Heart left ventricle (tissue), 16 donors: ENCODE measurements at regions not wholly inside any gene's neighbourhood (a gene's known extent, or its start where the extent isn't known, plus 50 kb on each side); places are given as distances from the start of the nearest gene placed in this dataset.
"Not testable (repeated sequence)": the region's sequence is repeated elsewhere in the genome, so short reads cannot be mapped to it uniquely, and the experiment has no call there.

Source experiments
- ATAC-seq, 4 donors: fragments of 200-7000 bp; cut with Tn5 transposase; one replicate each; pipeline ENCODE4 v1.9.1; 2020 to 2022; ENCODE audit warnings: moderate library complexity in 4 of 4, mild to moderate bottlenecking in 3 of 4, moderate number of reproducible peaks in 1 of 4
- DNase-seq, 5 donors: peaks; one replicate each; pipeline ENCODE4 v3.0.0-alpha.2; 2020
- H3K27ac ChIP-seq, 12 donors: fragments of 200-600 bp; sonication (generic) in 4 of 12; one replicate each; pipeline versions ENCODE4 v1.5.0 to v1.8.0; 2016 to 2022; ENCODE audit warnings: mild to moderate bottlenecking in 2 of 12
- H3K27me3 ChIP-seq, 9 donors: fragments of 200-600 bp; sonication (generic) in 2 of 9; one replicate each; pipeline versions ENCODE4 v1.5.1 to v1.8.0; 2016 to 2022; ENCODE audit warnings: mild to moderate bottlenecking in 3 of 9
- H3K36me3 ChIP-seq, 9 donors: fragments of 200-600 bp; sonication (generic) in 2 of 9; one replicate each; pipeline versions ENCODE4 v1.5.0 to v1.8.0; 2018 to 2022; ENCODE audit warnings: mild to moderate bottlenecking in 2 of 9
- H3K4me1 ChIP-seq, 12 donors: fragments of 200-600 bp; sonication (generic) in 4 of 12; one replicate each; pipeline versions ENCODE4 v1.5.0 to v1.8.0; 2016 to 2022; ENCODE audit warnings: mild to moderate bottlenecking in 3 of 12
- H3K4me3 ChIP-seq, 12 donors: fragments of 200-600 bp; sonication (generic) in 4 of 12; one replicate each; pipeline versions ENCODE4 v1.5.0 to v1.8.0; 2017 to 2022; ENCODE audit warnings: mild to moderate bottlenecking in 9 of 12, moderate library complexity in 4 of 12
- H3K9me3 ChIP-seq, 12 donors: fragments of 200-600 bp; sonication (generic) in 4 of 12; one replicate each; pipeline versions ENCODE4 v1.5.0 to v1.8.0; 2016 to 2022; ENCODE audit warnings: mild to moderate bottlenecking in 1 of 12
- POLR2A ChIP-seq, 2 donors: fragments of 450-650 bp; IDR thresholded peaks; one replicate each; pipeline ENCODE4 v1.6.1; 2017; ENCODE audit warnings: antibody characterized with exemption in 2 of 2, mild to moderate bottlenecking in 2 of 2, moderate library complexity in 2 of 2
- WGBS, 4 donors: extraction: QIAGEN DNeasy Blood & Tissue Kit in 2 of 4; methylation state at CpG; one replicate each; pipeline versions ENCODE4 v1.1.5 to v1.1.7; 2013 to 2018; 5-methylcytosine and 5-hydroxymethylcytosine counted together
- intact Hi-C, 10 donors: fragments of 100-400 bp; cut with DNase I; formaldehyde crosslinking; loops; one replicate each; pipeline versions ENCODE4 v1.11.1 to v1.14.2; 2022
- TF ChIP-seq, protein P1 (sequence below), 12 donors: fragments of 200-600 bp; sonication (generic) in 4 of 12; IDR thresholded peaks; one replicate each; pipeline versions ENCODE4 v1.5.0 to v1.8.0; 2018 to 2022; ENCODE audit warnings: antibody characterized with exemption in 12 of 12, mild to moderate bottlenecking in 5 of 12
- donor health status: ischemic (EF 13 %, LVEDD 7.1; RV severe dilation, severe dysfunction).
- donor health status: healthy with polysubstance abuse.
- donor health status: DM: no; HTN: yes; CAD: no.
- donor health status: DM: no; HTN: no; CAD: no.
- donor health status: ischemic (EF 25% LVEDD 6.9; RV normal size, moderate dysfunction).
- donor health status: ischemic (EF 25% LVEDD 5.7; RV mildly dilated, moderate dysfunction).
- donor health status: healthy.
- donor health status: DM: yes; HTN: yes; CAD: no.
- donor health status: ischemic (EF 35%, LVEDD 5.7; RV mildly dilated, moderate dysfunction).
- donor health status: nonischemic (EF 11% LVEDD 7.7; RV severe dilation, severe dysfunction).
- donor health status: DM: yes; HTN: yes; CAD: no.
- donor health status: PGD.
- donor health status: ischemic (EF 29% LVEDD 5.4; RV normal size, mild dysfunction).
- donor health status: nonischemic (EF 23%, LVEDD 6.1; RV moderate dilation, normal function).

DNA sequence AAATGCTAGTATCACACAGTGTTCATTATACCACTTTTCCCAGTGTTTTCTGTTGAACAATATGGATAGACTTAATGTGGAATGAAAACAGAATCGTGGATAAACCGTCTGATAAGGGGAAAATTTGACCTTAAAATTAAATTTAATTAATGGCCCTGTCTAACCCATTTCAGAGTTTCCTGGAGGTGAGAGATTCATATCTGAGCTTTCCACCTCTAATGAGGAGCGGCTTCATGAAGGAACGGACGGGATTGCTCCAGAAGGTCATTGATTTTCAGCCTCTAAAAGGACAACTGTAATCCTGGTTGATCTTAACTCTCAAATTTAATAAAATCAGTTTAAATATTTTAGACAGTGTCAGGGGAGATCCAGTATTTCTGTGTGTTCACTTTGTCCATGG, 874.9 kb downstream of the GRID1 start:
- no peak overlapping the region for H3K27ac ChIP-seq
- H3K4me3 ChIP-seq, result no peak overlapping the region
- no peaks in the 10 kb centered on the region for H3K36me3 ChIP-seq
- intact Hi-C loops, result no loop called here
- no peaks in the 10 kb centered on the region for H3K27me3 ChIP-seq
- no peak for DNase-seq
- 62 to 86% (median 73%) methylated on average over 5 of the region's 5 CpGs for WGBS, 4 donors
- peaks cover 0 to 4% (median 0%) of the 10 kb centered on the region in 12 donors for H3K9me3 ChIP-seq
- no peaks in the 10 kb centered on the region for H3K4me1 ChIP-seq
- no peak for ATAC-seq
- TF ChIP-seq, protein P1, sequence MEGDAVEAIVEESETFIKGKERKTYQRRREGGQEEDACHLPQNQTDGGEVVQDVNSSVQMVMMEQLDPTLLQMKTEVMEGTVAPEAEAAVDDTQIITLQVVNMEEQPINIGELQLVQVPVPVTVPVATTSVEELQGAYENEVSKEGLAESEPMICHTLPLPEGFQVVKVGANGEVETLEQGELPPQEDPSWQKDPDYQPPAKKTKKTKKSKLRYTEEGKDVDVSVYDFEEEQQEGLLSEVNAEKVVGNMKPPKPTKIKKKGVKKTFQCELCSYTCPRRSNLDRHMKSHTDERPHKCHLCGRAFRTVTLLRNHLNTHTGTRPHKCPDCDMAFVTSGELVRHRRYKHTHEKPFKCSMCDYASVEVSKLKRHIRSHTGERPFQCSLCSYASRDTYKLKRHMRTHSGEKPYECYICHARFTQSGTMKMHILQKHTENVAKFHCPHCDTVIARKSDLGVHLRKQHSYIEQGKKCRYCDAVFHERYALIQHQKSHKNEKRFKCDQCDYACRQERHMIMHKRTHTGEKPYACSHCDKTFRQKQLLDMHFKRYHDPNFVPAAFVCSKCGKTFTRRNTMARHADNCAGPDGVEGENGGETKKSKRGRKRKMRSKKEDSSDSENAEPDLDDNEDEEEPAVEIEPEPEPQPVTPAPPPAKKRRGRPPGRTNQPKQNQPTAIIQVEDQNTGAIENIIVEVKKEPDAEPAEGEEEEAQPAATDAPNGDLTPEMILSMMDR (IDR thresholded peaks at IDR 0.05), result no peak
- TF ChIP-seq POLR2A (IDR thresholded peaks at IDR 0.05), result no peak

DNA sequence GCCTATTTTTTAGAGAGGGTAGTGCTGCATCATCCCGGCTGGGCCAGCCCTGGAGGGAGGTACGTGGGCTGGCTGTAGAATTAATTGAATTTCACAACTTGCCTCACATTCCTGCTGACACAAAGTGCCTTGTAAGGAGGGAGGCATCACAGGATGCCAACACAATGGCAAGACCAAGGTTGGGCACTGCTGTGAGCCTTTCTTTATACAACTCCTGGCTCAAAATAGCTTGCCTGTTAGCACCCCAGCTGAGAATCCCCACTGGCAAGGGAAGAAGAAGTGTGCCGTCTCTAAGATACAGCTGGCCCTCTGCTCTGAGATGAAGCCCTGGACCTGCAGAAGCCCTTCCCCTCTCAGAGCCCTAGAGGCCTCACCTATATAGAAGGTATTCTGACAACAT, 873.9 kb downstream of the GRID1 start:
- Histone ChIP-seq H3K9me3 (peaks cover 0 to 4% (median 0%) of the 10 kb centered on the region in 12 donors), H3K27me3 (no peaks in the 10 kb centered on the region), H3K27ac (no peak overlapping the region), H3K4me1 (no peaks in the 10 kb centered on the region), H3K4me3 (no peak overlapping the region), H3K36me3 (no peaks in the 10 kb centered on the region)
- no peak for ATAC-seq
- TF ChIP-seq, protein P1 (IDR thresholded peaks at IDR 0.05), result no peak
- TF ChIP-seq POLR2A (IDR thresholded peaks at IDR 0.05), result no peak
- no peak for DNase-seq
- intact Hi-C loops, result no loop called here
- WGBS, 4 donors, result 29 to 52% (median 40%) methylated on average over 3 of the region's 3 CpGs

DNA sequence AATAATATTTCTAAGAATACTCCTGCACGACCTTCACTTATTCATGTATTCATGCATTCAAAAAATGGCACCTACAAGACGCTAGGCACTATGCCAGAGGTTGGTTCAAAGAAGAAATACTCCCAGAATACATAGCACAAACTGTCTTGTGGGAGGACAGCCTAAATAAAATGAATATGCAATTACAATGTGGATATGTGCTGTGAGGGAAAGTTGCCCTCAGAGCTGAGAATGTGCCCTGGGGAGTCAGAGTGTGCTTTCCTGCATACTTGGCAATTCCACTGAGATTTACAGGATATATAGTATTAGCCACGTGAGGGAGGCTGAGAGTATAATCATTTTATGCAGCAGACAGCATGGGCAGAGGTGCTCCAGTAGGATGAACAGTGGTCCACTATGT, 872.9 kb downstream of the GRID1 start:
- Histone ChIP-seq H3K9me3 (peaks cover 0 to 4% (median 0%) of the 10 kb centered on the region in 12 donors), H3K4me3 (no peak overlapping the region), H3K27ac (no peak overlapping the region), H3K4me1 (no peaks in the 10 kb centered on the region), H3K27me3 (no peaks in the 10 kb centered on the region), H3K36me3 (no peaks in the 10 kb centered on the region)
- WGBS, 4 donors, result 54 to 62% (median 56%) methylated on average over 3 of the region's 3 CpGs
- no peak for DNase-seq
- intact Hi-C loops, result no loop called here
- TF ChIP-seq, protein P1 (IDR thresholded peaks at IDR 0.05), result no peak
- TF ChIP-seq POLR2A (IDR thresholded peaks at IDR 0.05), result no peak
- ATAC-seq, result no peak

DNA sequence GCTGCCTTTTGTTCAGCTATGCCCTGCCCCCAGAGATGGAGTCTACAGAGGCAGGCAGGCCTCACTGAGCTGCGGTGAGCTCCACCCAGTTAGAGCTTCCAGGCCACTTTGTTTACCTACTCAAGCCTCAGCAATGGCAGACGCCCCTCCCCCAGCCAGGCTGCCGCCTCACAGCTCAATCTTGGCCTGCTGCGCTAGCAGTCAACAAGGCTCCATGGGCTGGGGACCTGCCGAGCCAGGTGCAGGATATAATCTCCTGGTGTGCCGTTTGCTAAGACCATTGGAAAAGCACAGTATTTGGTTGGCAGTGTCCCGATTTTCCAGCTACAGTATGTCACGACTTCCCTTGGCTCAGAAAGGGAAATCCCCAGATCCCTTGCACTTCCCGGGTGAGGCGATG, 862.0 kb downstream of the GRID1 start:
- 88 to 96% (median 93%) methylated on average over 5 to 10 of the region's 10 CpGs for WGBS, 4 donors
- DNase-seq, ATAC-seq, H3K36me3 ChIP-seq, intact Hi-C loops, H3K4me1 ChIP-seq, H3K27ac ChIP-seq, H3K27me3 ChIP-seq, H3K4me3 ChIP-seq: not testable (repeated sequence)
- H3K9me3 ChIP-seq, result peaks cover 0 to 14% (median 0%) of the 10 kb centered on the region in 12 donors

DNA sequence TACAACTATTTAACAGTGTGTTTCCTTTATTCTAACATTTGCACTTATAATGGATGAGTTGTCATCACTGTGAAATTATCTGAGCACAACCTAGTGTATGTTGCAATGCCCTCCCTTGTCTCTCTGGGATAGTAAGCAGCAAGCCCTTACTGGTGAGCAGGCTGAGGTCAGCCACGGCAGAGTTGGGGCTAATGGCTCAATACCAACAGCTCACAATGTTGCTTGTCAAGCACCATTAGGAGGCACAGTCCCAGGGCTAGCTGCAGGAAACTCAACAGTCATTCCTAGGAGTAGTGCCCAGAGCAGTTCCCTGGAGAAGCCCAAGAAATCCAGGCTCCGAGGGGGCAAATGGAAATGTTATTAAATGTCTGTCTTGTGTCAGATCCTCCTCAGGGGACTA, 858.4 kb downstream of the GRID1 start:
- no peak for TF ChIP-seq POLR2A (IDR thresholded peaks at IDR 0.05)
- TF ChIP-seq, protein P1 (IDR thresholded peaks at IDR 0.05), result no peak

More for the DNA sequence above, 858.4 kb downstream of the GRID1 start:
- no peak for DNase-seq
- Histone ChIP-seq H3K27me3 (no peaks in the 10 kb centered on the region), H3K4me1 (no peaks in the 10 kb centered on the region), H3K36me3 (no peaks in the 10 kb centered on the region), H3K4me3 (no peak overlapping the region), H3K9me3 (peaks cover 0 to 8% (median 0%) of the 10 kb centered on the region in 12 donors), H3K27ac (no peak overlapping the region)
- intact Hi-C loops, result no loop called here
- 49 to 75% (median 64%) methylated on average over 2 of the region's 2 CpGs for WGBS, 4 donors
- no peak for ATAC-seq
